ENCODE measurements at regions not wholly inside any gene's neighbourhood (a gene's known extent, or its start where the extent isn't known, plus 50 kb on each side); places are given as distances from the start of the nearest gene placed in this dataset.

DNA sequence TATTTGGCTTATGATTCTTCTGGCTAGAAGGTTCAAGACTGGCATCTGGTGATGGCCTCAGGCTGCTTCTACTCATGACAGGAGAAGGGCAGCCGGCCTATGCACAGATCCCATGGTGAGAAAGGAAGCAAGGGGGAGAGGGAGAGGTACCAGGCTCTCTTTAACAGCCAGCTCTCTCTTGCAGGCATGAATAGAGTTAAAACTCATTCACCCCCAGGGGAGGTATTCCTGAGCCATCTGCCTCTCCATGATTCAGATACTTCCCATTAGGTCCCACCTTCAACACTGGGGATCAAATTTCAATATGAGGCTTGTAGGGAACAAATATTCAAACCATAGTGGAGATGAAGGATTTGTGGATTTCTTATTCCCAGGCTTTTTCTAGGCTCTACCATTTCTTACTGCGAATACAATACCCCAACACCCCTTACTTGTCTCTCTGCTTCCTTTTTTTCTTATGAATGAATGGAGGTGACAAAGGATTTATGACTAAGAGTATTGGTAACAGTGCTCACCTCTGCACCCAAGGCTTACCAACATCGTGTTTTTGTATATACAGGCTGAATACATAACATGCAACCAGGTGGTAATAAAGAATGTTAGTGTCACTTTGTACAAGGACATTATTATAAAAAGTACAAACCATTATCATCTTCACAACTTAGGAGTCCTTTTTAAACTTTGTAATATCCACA lies 454.6 kb upstream of the TRIB2 start:
- TF ChIP-seq, protein P1, sequence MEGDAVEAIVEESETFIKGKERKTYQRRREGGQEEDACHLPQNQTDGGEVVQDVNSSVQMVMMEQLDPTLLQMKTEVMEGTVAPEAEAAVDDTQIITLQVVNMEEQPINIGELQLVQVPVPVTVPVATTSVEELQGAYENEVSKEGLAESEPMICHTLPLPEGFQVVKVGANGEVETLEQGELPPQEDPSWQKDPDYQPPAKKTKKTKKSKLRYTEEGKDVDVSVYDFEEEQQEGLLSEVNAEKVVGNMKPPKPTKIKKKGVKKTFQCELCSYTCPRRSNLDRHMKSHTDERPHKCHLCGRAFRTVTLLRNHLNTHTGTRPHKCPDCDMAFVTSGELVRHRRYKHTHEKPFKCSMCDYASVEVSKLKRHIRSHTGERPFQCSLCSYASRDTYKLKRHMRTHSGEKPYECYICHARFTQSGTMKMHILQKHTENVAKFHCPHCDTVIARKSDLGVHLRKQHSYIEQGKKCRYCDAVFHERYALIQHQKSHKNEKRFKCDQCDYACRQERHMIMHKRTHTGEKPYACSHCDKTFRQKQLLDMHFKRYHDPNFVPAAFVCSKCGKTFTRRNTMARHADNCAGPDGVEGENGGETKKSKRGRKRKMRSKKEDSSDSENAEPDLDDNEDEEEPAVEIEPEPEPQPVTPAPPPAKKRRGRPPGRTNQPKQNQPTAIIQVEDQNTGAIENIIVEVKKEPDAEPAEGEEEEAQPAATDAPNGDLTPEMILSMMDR (IDR thresholded peaks at IDR 0.05) = no peak
- no peak for TF ChIP-seq POLR2A (IDR thresholded peaks at IDR 0.05)

All from Peyer's patch (tissue), 4 donors.